Large intestine (tissue), 3 donors: ENCODE measurements at regions not wholly inside any gene's neighbourhood (a gene's known extent, or its start where the extent isn't known, plus 50 kb on each side); places are given as distances from the start of the nearest gene placed in this dataset.
"Not testable (repeated sequence)": the region's sequence is repeated elsewhere in the genome, so short reads cannot be mapped to it uniquely, and the experiment has no call there.

ENCODE experiments used
- DNase-seq, 2 donors: peaks; one replicate each; pipeline versions ENCODE4 v3.0.0 to v3.0.0-alpha.2; 2013
- H3K27ac ChIP-seq: one replicate; pipeline ENCODE4 v1.5.1; 2013; ENCODE audit warnings: low read length
- H3K27me3 ChIP-seq: 2 replicates; pipeline ENCODE4 v1.6.1; 2013; ENCODE audit warnings: low read length; ENCODE audit not compliant: control insufficient read depth, insufficient read depth
- H3K36me3 ChIP-seq: 2 replicates; pipeline ENCODE4 v1.6.1; 2013; ENCODE audit warnings: low read length; ENCODE audit not compliant: control insufficient read depth, insufficient read depth
- H3K4me1 ChIP-seq: one replicate; pipeline ENCODE4 v1.6.1; 2013; ENCODE audit warnings: low read length; ENCODE audit not compliant: control insufficient read depth, insufficient read depth
- H3K4me3 ChIP-seq: one replicate; pipeline ENCODE4 v1.5.1; 2013; ENCODE audit warnings: low read length
- H3K9me3 ChIP-seq: one replicate; pipeline ENCODE4 v1.6.1; 2013; ENCODE audit warnings: mild to moderate bottlenecking, low read depth, low read length, moderate library complexity; ENCODE audit not compliant: control insufficient read depth
- WGBS: methylation state at CpG from one replicate; pipeline ENCODE4 v1.1.5; 2013; ENCODE audit warnings: low lambda C conversion rate; ENCODE audit not compliant: insufficient coverage; 5-methylcytosine and 5-hydroxymethylcytosine counted together

- not testable (repeated sequence) for H3K4me3 ChIP-seq, H3K27ac ChIP-seq, H3K36me3 ChIP-seq, DNase-seq, H3K27me3 ChIP-seq, H3K4me1 ChIP-seq, H3K9me3 ChIP-seq
- no CpG with 5 or more reads among the region's 1 CpG for WGBS
These were observed 51.1 kb upstream of the BNC1 start for GRCh38 chr15:83335542-83335941.

- no peaks in the 10 kb centered on the region for H3K4me1 ChIP-seq
- no peaks in the 10 kb centered on the region for H3K9me3 ChIP-seq
- H3K27ac ChIP-seq = no peak overlapping the region
- H3K36me3 ChIP-seq = no peaks in the 10 kb centered on the region
- WGBS = no CpG with 5 or more reads among the region's 5 CpGs
- H3K27me3 ChIP-seq = no peaks in the 10 kb centered on the region
- H3K4me3 ChIP-seq = no peak overlapping the region
- DNase-seq = no peak
These were observed 54.9 kb upstream of the BNC1 start for GRCh38 chr15:83339396-83339795.

- H3K36me3 ChIP-seq = no peaks in the 10 kb centered on the region
- WGBS = no CpG with 5 or more reads among the region's 1 CpG
- H3K4me1 ChIP-seq = no peaks in the 10 kb centered on the region
- no peak overlapping the region for H3K27ac ChIP-seq
- no peaks in the 10 kb centered on the region for H3K27me3 ChIP-seq
- no peaks in the 10 kb centered on the region for H3K9me3 ChIP-seq
- no peak for DNase-seq
- H3K4me3 ChIP-seq = no peak overlapping the region
These were observed 55.6 kb upstream of the BNC1 start for GRCh38 chr15:83340087-83340486.

DNA sequence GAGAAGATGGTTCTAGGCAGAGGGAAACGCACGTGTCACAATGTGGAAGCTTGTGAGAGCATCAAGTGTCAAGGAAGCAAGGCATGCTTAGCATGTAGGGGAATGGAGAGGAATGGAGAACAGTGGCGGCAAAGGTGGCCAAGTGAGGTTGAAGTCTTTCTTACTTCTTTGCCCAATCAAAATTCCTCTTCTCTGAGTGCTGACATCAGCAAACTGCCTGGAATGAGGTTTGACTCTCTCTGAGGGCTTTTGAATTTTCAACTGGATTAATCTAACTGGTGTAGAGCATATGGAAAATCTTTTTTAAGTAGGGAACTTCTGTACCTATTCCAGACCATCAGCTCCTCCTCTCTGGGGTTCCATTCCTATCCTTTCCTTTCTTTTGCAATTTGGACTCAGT lies 61.9 kb upstream of the BNC1 start:
- H3K27ac ChIP-seq = no peak overlapping the region
- WGBS = 83% methylated on average over 2 of the region's 3 CpGs
- no peak for DNase-seq

DNA sequence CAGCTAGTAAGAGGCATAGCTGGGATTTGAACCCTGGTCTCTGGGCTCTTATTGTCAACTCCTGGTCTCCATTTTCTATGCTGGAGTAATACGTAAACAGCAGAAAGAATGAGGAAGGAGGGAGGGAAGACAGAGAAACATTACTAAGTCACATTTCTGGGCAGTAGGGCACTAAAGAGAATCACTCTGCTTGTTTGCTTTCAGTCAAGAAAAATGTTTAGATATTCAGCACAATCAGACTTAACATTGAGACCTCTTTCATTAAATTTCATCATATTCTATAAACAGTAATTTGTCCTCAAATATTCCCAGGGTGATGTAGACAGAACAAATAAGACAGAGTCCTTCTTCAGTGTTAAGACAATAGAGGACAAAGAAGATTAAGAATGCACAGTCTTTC lies 67.7 kb upstream of the BNC1 start:
- Histone ChIP-seq H3K27ac (no peak overlapping the region), H3K9me3 (no peaks in the 10 kb centered on the region), H3K36me3 (no peaks in the 10 kb centered on the region), H3K4me1 (no peaks in the 10 kb centered on the region), H3K4me3 (no peak overlapping the region), H3K27me3 (no peaks in the 10 kb centered on the region)
- DNase-seq = no peak
- WGBS = no CpG with 5 or more reads among the region's 1 CpG

More for the DNA sequence above, 61.9 kb upstream of the BNC1 start:
- H3K9me3 ChIP-seq = no peaks in the 10 kb centered on the region
- H3K27me3 ChIP-seq = no peaks in the 10 kb centered on the region
- H3K4me1 ChIP-seq = no peaks in the 10 kb centered on the region
- no peak overlapping the region for H3K4me3 ChIP-seq
- H3K36me3 ChIP-seq = no peaks in the 10 kb centered on the region

DNA sequence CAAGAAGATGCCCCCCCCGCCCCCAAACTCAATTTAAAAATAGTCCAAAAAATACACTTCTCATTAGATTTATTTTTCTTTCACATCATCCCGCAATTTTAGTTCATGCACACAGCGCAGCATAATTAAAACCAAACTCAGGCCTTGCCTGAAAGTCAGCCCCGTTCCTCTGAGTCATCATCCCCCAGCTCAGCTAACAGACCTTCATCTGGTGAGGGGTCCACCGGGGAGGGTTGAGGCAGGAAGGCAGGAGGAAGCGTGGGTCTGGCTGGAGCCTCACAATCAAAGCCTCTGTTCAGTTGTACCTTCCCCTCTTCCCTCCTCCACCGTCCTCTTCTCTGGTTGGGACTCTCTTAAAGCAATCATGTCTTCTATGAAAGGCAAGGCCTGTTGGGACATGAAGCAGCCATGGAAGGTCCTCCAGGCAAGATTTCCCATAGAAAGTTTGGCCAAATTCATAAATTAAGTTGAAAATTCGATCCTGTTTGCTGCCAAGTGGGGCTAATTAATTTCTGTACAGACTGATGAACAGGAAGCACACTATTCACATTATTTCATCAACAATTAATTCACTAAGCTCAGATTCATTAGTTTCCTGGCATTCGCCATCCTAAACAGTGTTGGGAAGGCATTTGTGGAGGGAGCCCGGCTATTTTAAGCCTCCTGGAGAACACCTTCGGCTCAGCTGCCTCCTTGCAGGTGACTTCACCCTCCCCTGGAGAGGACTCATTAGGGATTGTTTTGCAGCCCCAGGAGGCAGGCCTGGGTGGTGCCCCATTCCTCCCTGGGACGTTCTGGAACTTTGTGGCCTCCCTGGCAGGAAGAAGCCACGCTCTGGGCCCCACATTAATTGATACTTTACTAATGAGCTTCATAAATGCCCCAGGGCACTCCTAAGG lies 72.3 kb upstream of the BNC1 start:
- Histone ChIP-seq H3K27me3 (no peaks in the 10 kb centered on the region), H3K27ac (no peak overlapping the region), H3K9me3 (no peaks in the 10 kb centered on the region), H3K36me3 (no peaks in the 10 kb centered on the region), H3K4me3 (no peak overlapping the region), H3K4me1 (no peaks in the 10 kb centered on the region)
- DNase-seq = no peak
- WGBS = 90% methylated on average over 3 of the region's 13 CpGs

- H3K36me3 ChIP-seq = no peaks in the 10 kb centered on the region
- H3K27me3 ChIP-seq = peaks cover 7% of the 10 kb centered on the region
- no CpG with 5 or more reads among the region's 13 CpGs for WGBS
- H3K4me3 ChIP-seq = no peak overlapping the region
- no peak for DNase-seq
- no peaks in the 10 kb centered on the region for H3K4me1 ChIP-seq
- H3K9me3 ChIP-seq = no peaks in the 10 kb centered on the region
- no peak overlapping the region for H3K27ac ChIP-seq
These were observed 74.6 kb upstream of the BNC1 start for GRCh38 chr15:83358972-83359564.

DNA sequence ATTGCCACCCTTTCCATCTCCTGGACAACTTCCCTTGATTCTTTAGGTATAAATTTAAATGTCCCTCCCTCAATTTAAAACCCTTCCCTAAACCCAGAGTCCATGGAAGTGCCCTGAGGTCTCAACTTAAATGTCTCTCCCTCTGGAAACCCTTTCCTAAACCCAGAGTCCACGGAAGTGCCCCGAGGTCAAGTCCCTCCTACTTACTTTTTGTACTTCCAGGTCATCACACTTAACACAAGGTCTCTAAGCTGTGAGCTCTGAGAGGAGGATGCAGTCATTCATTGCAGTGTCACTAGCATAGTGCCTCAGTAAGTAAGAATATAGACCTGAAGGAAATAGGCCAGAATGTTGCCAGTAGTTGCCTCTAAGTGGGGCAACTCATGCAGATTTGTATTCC lies 78.2 kb upstream of the BNC1 start:
- H3K27me3 ChIP-seq = peaks cover 33% of the 10 kb centered on the region
- no peak for DNase-seq
- H3K36me3 ChIP-seq = no peaks in the 10 kb centered on the region
- no CpG with 5 or more reads among the region's 2 CpGs for WGBS
- no peaks in the 10 kb centered on the region for H3K4me1 ChIP-seq
- H3K27ac ChIP-seq = no peak overlapping the region
- no peak overlapping the region for H3K4me3 ChIP-seq
- no peaks in the 10 kb centered on the region for H3K9me3 ChIP-seq

- no peak overlapping the region for H3K4me3 ChIP-seq
- H3K4me1 ChIP-seq = no peaks in the 10 kb centered on the region
- peaks cover 39% of the 10 kb centered on the region for H3K27me3 ChIP-seq
- H3K36me3 ChIP-seq = no peaks in the 10 kb centered on the region
- no peak for DNase-seq
- no peaks in the 10 kb centered on the region for H3K9me3 ChIP-seq
- H3K27ac ChIP-seq = no peak overlapping the region
- 77% methylated on average over 4 of the region's 4 CpGs for WGBS
These were observed 80.0 kb upstream of the BNC1 start for GRCh38 chr15:83364501-83364900.

DNA sequence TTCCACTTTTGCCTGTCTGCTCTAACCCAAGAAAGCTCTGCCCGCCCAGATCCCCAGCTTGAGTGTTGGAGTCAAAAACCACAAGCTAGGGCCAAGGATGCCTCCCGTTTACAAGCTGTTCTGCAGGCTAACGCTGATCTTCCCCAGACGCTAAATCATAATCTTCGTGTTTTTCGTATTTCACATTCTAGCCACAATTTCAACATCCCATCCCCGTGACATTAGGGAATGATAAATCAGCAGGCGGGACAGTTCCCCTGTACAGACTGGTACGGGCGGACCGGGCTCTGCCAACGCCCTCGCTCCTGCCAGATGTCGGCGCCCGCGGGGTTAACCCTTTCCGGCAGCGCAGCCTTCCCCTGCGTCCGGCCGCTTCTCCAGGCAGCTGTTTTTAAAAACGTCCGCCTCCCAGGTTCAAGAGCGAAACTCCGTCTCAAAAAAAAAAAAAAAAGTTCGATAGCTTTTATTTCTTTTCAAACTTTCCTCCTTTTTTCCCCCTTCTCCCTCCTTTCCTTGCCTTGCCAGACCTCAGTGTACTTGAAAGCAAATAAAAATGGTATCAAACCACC lies 81.0 kb upstream of the BNC1 start:
- Histone ChIP-seq H3K27me3 (peaks cover 39% of the 10 kb centered on the region), H3K36me3 (no peaks in the 10 kb centered on the region), H3K9me3 (no peaks in the 10 kb centered on the region), H3K27ac (no peak overlapping the region), H3K4me3 (peak overlapping the region; percentile 23), H3K4me1 (no peaks in the 10 kb centered on the region)
- peak in 1 of 2 donors; percentile 14 for DNase-seq
- no CpG with 5 or more reads among the region's 27 CpGs for WGBS
